Cardiac muscle cell (in vitro differentiated cells and primary cell): ENCODE measurements at regions not wholly inside any gene's neighbourhood (a gene's known extent, or its start where the extent isn't known, plus 50 kb on each side); places are given as distances from the start of the nearest gene placed in this dataset.

Experiments used
- DNase-seq, 2 donors: peaks; one replicate each; pipeline versions ENCODE4 v3.0.0 to v3.0.0-alpha.2; 2010 to 2017; ENCODE audit warnings: low read depth in 1 of 2, low spot score in 1 of 2
- H3K27ac ChIP-seq: fragments of 200-600 bp; sonication (generic); 2 replicates; pipeline ENCODE4 v1.5.1; 2016
- H3K27me3 ChIP-seq: fragments of 200-600 bp; sonication (generic); 2 replicates; pipeline ENCODE4 v1.6.0; 2016; ENCODE audit warnings: control low read depth
- H3K36me3 ChIP-seq: fragments of 200-600 bp; sonication (generic); 2 replicates; pipeline ENCODE4 v1.5.1; 2016; ENCODE audit warnings: control low read depth
- H3K4me1 ChIP-seq: fragments of 200-600 bp; sonication (generic); 2 replicates; pipeline ENCODE4 v1.8.1; 2017; ENCODE audit warnings: low read depth, mild to moderate bottlenecking, mixed run types
- H3K4me3 ChIP-seq: fragments of 200-600 bp; sonication (generic); 2 replicates; pipeline ENCODE4 v1.5.1; 2016; ENCODE audit warnings: mild to moderate bottlenecking
- H3K9me3 ChIP-seq: fragments of 200-600 bp; sonication (generic); 2 replicates; pipeline ENCODE4 v1.5.1; 2017; ENCODE audit warnings: low read depth, mild to moderate bottlenecking, control low read depth
- TF ChIP-seq, protein P1 (sequence below): IDR thresholded peaks from 2 replicates; pipeline ENCODE4 v1.5.1; 2012; ENCODE audit warnings: low read depth, mild to moderate bottlenecking, low read length

DNA sequence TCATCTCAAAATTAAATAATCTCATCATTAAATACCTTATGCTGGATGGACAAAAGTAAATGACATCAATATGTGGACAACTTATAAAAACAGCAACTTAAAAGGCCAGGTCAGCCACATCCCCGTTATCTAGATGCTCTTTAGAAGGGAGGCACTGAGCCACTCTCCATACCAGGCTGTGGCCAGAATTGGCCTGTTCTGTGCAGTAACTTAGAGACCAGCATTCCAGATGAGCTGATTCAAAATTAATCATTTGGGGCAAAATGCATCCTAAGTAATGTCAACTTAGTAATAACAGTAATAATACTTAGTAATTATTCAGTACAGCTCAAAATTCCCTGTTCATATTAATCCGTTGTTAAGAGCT lies 373.6 kb downstream of the FBXW7 start:
- H3K27ac ChIP-seq = no peak overlapping the region

DNA sequence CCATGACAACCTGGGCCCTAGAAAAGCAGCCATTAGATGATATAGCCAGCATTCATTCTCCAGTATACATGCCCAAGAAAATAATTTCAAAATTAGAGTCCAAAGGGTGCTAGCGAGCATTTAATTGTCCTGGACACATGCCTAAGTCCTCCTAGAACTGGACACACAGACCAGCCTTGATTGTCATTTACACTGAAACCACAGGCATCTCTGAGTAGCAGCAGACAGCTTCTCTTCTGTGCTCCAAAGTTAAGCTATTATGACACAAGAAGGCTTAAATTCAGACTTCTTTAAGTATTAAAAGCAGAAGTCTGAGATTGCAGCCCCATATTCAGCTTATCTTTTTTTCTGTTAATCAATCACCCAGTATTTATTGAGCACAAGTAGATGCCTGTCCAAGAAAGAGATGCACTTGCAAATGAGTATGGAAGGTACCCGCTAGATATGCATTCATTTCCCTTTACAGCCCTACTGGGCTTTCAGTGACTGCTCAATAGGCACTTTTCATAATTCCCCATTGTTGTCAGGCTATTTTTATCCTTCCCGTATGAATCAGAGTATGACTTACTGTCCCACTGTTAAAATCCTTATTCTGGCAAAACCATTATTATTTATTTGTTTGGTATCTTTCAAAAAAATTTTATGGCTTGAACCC lies 374.1 kb downstream of the FBXW7 start:
- Histone ChIP-seq H3K27me3 (no peaks in the 10 kb centered on the region), H3K36me3 (no peaks in the 10 kb centered on the region), H3K27ac (no peak overlapping the region), H3K4me3 (no peak overlapping the region), H3K4me1 (peaks cover 27% of the 10 kb centered on the region), H3K9me3 (no peaks in the 10 kb centered on the region)
- DNase-seq = no peak
- TF ChIP-seq, protein P1, sequence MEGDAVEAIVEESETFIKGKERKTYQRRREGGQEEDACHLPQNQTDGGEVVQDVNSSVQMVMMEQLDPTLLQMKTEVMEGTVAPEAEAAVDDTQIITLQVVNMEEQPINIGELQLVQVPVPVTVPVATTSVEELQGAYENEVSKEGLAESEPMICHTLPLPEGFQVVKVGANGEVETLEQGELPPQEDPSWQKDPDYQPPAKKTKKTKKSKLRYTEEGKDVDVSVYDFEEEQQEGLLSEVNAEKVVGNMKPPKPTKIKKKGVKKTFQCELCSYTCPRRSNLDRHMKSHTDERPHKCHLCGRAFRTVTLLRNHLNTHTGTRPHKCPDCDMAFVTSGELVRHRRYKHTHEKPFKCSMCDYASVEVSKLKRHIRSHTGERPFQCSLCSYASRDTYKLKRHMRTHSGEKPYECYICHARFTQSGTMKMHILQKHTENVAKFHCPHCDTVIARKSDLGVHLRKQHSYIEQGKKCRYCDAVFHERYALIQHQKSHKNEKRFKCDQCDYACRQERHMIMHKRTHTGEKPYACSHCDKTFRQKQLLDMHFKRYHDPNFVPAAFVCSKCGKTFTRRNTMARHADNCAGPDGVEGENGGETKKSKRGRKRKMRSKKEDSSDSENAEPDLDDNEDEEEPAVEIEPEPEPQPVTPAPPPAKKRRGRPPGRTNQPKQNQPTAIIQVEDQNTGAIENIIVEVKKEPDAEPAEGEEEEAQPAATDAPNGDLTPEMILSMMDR = no peak

More for the DNA sequence above, 373.6 kb downstream of the FBXW7 start:
- TF ChIP-seq, protein P1 = no peak
- Histone ChIP-seq H3K4me3 (no peak overlapping the region), H3K27me3 (no peaks in the 10 kb centered on the region), H3K9me3 (no peaks in the 10 kb centered on the region), H3K36me3 (no peaks in the 10 kb centered on the region), H3K4me1 (peaks cover 23% of the 10 kb centered on the region)
- no peak for DNase-seq

DNA sequence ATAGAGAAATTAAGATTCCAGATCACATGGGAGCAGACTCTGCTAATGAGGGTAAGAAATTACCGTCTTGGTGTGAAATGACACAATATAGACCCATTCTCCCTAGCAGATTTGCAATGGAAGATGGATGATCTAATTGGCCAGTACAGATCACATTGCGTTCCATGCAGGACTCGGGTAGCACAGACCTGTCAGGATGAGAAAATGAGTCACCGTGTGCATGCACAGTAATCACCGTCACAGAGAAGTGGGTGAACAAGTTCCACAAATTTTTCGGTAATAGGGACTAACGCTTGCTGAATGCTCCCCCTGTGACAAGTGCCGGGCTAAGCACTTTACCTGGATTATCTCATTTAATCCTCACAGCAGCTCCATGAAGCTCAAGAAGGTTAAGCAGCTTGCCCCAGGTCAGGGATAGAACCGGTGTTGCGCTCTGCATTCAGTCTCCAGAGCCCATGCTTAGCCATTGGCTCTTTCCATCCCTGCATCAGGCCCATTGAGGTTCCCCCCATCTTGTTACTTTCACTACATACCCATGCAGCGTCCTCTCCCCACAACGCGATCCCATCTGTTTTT lies 375.6 kb downstream of the FBXW7 start:
- H3K27ac ChIP-seq = no peak overlapping the region
- no peak overlapping the region for H3K4me3 ChIP-seq
- H3K9me3 ChIP-seq = no peaks in the 10 kb centered on the region
- TF ChIP-seq, protein P1 = no peak
- no peaks in the 10 kb centered on the region for H3K36me3 ChIP-seq
- no peak for DNase-seq
- no peaks in the 10 kb centered on the region for H3K27me3 ChIP-seq
- peaks cover 36% of the 10 kb centered on the region for H3K4me1 ChIP-seq

DNA sequence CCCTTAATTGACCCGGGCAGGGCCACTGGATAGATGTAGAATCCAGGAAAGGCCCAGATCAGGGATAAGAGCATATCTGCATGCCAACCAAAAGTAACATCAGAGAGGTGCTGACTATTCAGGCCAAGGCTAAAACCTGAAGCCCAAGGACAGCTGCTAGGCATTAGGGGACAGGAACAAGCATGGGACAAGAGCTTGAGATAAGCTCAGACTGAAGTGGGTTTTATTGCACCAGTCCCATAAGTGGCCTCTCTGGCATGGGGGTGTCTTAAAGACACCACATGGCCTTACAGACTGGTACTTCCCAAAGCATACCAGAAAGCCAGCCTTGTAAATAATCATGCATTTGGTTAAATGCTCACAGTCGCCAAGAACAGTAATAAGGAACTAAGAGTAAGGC lies 376.1 kb downstream of the FBXW7 start:
- TF ChIP-seq, protein P1 = no peak
- Histone ChIP-seq H3K4me3 (no peak overlapping the region), H3K4me1 (peaks cover 36% of the 10 kb centered on the region), H3K27ac (no peak overlapping the region), H3K27me3 (no peaks in the 10 kb centered on the region), H3K36me3 (no peaks in the 10 kb centered on the region), H3K9me3 (no peaks in the 10 kb centered on the region)
- peak in 1 of 2 donors; percentile 30 for DNase-seq

DNA sequence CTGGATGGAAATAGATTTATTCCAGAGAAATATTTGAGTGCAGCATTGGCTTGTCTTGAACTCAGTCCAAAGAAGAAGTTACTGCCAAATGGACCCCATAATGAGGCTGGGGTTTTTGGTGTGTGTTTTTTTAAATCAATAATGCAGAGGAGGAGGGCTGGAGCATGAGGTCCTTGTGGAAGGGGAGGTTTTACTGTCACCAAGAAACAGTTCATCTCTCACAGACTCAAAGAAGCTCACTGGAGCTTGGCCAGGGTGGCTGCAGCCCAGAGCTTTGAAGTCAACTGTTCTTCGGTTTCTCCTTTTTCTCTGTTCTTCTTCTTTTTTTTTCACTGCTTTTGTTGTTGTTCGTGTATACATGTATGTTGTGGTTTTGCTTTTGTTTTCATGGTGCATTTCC lies 377.7 kb downstream of the FBXW7 start:
- Histone ChIP-seq H3K36me3 (no peaks in the 10 kb centered on the region), H3K27me3 (no peaks in the 10 kb centered on the region), H3K4me1 (peaks cover 36% of the 10 kb centered on the region), H3K9me3 (no peaks in the 10 kb centered on the region), H3K27ac (no peak overlapping the region), H3K4me3 (no peak overlapping the region)
- TF ChIP-seq, protein P1 = no peak
- no peak for DNase-seq
